ENCODE measurements at regions not wholly inside any gene's neighbourhood (a gene's known extent, or its start where the extent isn't known, plus 50 kb on each side); places are given as distances from the start of the nearest gene placed in this dataset.
"Not testable (repeated sequence)": the region's sequence is repeated elsewhere in the genome, so short reads cannot be mapped to it uniquely, and the experiment has no call there.

DNA sequence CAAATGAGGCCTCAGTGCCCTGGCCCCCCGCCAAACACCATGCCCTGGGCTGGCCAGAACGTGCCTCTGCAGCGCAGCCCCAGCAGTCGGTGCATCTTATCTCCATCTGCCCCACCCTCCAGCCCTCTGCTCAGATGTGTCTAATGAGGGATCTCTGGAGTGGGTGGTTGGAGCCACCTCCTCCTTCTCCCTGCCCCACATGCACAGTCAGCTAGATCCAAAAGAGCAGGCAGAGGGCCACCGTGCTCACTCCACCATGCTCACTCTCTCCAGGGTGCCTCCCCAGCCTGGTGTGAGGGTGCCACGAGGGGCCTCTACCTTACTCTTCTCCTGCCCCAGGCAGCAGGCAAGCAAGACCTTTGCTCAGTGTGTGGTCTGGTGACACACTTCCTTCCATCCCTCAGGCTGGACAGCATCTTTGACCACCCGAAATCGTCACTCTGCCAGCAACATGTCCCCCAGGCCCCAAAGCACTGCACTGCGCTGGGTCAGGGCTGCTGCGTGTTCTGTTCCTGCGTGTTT lies 266.1 kb upstream of the HDAC4 start:
- no peak for DNase-seq

DNA sequence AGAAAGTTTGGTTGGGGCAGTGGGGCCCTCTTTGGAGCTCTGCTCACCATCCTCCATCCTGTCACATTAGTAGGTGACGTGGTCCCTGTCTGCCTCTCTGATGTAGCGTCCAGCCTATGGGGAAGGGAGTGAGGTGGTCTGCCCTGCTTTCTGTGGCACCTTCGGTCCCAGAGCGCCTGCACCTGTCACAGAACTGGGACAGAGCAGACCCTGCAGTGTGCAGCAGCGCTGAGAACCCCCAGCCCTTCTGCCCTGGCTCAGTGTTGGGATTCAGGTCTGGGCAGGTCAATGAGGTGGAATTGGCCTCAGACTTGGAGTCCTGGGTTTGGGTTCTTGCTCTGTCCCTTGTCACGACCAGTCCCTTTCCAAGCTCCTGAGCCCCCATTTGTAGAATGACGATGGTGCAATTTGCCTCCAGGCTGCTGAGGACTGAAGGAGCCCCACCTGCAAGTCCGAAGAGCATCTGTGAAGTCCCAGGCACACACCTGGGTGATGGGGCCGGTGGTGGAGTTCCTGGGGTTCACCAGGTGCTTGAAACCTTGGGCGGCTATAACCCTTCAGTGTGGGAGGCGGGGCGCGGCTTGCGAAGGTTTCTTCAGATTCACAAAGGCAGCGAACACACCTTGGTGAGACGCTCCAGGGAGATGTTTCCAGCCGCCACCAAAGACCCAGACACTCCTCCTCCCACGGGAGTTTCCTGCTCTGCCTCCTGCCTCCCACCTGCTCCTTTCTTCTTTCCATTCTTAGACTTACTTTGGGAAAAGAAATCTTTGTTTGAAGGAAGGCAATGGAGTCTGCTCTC lies 265.4 kb upstream of the HDAC4 start:
- DNase-seq: no peak

GRCh38 chr2:239664216-239664810 lies 263.5 kb upstream of the HDAC4 start:
- no peak for DNase-seq

DNA sequence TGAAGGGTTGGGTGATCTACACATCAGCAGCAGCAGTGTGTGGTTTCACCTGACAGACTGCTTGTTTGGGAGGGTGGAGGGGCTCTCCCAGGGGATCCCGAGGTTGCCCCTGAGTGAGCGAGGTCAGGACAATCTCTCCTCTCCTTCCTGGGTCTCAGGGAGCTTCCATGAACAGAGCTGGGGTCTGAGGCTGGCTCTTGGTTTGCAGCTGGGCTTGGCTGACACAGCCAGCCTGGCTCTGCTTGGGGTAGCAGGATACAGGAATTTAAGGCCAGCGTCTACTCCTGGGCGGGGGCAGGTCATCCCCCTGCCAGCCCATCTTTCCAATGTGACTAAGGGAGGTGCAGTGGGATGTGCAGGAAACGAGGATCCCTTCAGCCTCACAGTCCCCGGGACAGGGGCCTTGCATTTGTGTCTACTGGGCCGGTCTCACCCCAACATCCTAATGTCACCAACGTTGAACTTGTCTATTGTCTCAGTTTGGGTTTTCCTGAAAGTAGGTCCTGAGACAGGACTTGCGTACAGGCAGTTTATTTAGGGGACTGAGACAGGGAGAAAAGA lies 262.6 kb upstream of the HDAC4 start:
- DNase-seq: no peak

DNA sequence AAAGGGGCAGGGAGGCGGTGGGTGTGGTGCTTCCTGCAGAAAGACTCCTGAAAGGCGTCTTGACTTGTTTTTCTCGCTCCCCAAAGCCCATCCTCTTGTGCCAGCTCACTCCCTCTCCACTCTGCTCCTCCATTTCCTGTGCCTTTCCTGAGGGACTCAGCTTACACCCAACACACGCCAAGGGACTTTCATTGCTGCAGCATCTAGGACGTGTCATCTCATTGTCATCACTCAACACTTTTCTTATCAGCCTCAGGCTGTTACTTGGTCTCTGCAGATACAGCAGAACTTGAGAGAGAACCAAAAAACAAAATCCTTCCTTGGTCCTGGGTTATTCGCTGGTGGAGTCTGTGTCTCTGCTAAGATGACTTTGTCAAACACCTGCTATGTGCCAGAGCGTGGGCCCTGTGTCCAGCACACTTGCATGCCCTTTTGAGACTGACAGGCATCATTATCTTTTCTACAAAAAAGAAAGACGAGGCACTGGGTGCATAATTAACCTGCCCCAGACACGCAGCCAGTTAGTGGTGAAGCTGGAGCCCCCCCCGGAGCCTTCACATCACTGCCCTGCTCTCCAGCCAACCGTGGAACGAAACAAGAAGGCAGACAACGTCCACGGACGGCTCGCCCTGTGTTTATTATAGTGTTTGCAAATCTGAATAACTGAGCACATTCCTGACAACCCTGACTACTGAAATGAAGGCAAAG lies 261.7 kb upstream of the HDAC4 start:
- no peak for DNase-seq

DNA sequence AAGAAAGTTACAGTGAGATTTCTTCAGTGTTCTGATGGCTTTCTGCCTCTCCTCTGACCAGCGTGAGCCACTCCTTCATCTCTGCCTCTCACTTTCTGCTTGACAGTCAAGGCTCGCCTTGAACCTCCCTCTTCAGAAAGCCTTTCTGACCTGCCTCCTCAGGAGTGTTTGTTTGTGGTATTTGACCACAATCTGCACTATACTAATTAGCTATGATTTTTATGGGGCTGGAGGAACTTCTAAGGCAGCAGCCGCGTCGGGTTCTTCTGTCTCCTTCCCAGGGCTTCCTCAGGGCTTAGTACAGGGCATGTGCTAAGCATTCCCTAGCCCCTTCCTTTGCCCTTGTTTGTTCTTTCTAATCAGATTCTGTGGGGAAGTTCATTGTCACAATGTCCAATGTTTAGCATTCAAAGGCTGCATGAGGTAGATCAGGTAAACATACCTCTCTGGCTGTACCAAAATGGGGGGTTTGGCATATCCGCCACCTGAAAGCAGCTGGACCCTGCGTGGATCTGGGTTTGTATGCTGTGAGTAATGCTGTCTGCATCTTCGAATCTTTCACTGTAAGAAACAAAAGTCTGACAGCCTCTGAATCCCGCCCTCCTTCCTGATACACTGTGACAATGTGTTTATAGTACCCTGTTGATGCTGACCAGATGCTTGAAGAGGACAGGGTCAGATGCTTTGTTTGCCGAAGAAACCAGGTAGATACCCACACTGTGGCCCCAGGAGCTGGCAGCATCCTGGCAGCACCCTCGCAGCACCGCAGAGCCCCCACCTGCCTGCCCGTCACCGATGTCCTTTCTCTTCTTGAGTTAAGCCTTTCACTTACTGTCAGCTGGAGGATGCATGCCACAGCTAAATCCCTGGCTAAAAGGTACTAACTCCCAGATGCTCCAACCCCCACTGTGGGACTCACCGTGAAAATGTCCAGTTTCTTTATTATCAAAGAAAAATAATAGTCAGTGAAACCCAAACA lies 260.8 kb upstream of the HDAC4 start:
- no peak for DNase-seq

DNA sequence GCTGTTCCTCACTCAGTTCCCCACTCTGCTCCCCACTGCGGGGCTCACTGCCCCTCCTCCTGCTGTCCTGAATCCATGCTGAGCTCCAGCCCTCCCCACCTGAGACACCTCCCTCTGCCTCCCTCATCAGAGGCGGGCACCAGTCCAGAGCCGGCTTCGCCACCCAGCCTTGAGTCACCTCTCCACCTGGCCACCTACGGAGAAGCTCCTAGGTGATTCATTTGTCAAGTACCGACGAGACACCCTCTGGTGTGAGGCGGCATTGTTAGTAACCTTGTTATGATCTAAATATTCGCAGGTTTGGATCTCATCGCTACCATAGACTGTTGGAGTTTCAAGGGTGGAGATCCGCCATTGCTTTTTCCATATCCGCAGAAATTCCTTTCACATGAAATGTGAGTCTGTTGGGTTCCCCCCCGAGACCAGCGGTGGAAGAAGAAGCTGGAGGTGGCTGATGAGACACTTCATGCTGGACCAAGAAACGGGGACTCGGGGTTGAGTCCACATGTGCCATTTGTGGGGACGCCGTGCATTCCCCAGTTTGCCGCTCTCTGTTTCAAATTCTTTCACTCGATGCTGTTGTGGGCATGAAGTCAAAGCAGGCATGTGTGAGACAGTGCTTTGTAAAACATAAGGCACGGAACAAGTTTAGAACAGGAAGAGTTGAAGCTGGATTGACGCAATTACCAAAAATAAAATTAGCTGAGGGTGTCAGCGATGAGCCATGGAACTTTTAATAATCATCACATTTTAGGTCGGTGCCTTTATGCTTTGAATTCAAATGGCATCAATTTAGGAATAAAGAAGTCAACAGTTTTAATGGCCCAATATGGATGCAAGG lies 259.8 kb upstream of the HDAC4 start:
- DNase-seq: no peak

DNA sequence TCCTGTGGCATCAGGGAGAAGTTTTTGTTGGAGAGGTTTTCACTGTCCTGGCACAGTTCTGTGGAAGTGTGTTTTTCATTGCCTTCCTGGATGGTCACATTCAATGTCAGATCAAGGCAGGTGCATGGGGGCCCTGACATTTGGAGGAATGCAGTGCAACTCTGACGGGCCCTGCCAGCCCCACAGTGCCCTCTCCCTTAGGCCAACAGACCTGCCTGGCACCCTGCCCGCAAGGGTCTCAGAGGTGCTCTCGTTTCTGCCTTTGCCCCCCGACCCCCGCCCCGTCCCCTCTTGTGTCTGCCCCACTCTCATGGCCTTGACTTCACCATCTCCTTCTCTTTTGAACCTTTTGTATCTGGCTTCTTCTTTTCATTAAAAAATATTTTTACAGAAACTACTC lies 257.2 kb upstream of the HDAC4 start:
- no peak for DNase-seq

GRCh38 chr2:239657236-239657635 lies 256.4 kb upstream of the HDAC4 start:
- no peak for DNase-seq

- no peak for DNase-seq
These were observed 253.4 kb upstream of the HDAC4 start for GRCh38 chr2:239654266-239654665.

- DNase-seq: no peak
These were observed 251.0 kb upstream of the HDAC4 start for GRCh38 chr2:239651859-239652258.

DNA sequence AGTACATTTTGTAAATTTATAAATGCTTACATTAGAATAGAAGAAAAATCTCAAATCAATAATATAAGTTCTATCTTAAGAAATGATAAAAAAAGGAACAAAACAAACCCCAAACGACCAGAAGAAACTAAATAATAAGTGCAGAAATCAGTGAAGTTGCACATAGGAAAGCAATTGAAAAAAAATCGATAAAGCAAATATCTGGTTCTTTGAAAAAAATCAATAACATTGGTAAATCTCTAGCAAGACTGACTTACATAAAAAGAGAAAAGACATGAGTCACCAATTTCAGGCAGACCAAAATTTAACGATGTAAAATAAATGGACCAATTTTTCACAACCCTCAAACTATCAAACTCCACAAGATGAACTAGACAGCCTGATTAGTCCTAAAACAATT lies 249.9 kb upstream of the HDAC4 start:
- no peak for DNase-seq

DNA sequence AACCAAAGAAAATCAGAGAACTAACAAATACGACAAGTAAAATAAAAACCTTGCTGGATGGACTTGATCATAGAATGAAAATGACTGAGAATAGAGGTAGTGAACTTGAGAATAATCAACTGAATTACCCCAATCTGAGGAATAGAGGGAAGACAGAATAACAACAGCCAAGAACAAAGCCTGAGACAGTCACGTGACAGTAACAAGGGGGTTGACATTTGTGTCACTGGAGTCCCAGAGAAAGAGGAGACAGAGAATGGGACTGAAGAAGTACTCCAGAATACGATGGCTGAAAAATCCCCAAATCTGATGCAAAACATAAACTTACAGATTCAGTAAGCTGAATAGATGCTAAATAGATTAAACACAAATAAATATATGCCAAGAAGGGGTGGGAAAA lies 248.5 kb upstream of the HDAC4 start:
- no peak for DNase-seq

GRCh38 chr2:239648607-239649006 lies 247.8 kb upstream of the HDAC4 start:
- no peak for DNase-seq

DNA sequence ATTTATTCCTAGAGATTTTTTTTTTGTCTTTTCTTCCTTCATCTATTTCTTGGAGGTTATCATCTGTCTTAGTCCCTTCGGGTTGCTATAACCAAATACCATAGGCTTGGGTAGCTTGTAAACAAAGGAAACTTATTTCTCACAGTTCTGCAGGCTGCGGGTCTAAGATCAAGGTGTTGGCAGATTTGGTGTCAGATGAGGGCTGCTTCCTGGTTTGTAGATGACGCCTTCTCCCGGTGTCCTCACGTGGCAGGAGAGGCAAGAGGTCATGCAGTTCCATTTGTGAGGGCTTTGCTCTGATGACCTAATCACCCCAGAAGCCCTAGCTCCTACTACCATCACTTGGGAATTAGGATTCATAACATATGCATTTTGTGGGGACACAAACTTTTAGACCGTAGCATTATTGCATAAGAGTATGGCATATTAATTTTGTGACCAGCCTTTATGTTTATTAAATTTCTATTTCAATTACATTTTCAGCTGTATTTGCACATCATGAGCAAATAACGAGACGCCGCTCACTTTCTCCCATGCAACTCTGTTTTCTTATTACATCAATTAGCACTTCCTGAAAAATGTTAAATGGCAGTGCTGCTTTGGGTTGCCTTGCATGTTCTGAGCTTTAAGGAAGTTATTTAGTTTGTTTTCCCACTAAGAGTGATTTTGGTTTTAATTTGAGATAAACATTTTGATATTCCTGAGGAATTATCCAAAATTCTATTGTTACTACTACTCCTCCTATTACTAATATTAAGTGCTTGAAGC lies 246.4 kb upstream of the HDAC4 start:
- DNase-seq: no peak

GRCh38 chr2:239646184-239646583 lies 245.4 kb upstream of the HDAC4 start:
- no peak for DNase-seq

GRCh38 chr2:239644594-239644993 lies 243.8 kb upstream of the HDAC4 start:
- DNase-seq: not testable (repeated sequence)

DNA sequence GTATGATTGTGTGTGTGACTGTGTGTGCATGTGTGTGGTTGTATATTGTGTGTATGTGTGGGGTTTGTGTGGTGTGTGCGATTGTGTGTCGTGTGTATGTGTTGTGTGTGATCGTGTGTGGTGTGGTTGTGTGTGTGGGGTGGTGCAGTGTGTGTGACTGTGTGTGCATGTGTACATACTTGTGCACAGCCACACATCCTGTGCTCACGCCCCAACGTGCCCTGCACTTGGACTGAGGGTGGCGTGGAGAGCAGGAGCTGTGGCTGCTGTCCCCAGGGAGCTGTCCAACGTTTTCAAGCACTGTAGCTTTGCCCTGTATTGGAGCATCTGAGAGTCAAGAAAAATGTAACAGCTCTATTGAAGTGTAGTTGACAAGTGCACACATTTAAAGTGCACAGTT lies 243.2 kb upstream of the HDAC4 start:
- no peak for DNase-seq

- DNase-seq: no peak
These were observed 241.7 kb upstream of the HDAC4 start for GRCh38 chr2:239642406-239643004.

DNA sequence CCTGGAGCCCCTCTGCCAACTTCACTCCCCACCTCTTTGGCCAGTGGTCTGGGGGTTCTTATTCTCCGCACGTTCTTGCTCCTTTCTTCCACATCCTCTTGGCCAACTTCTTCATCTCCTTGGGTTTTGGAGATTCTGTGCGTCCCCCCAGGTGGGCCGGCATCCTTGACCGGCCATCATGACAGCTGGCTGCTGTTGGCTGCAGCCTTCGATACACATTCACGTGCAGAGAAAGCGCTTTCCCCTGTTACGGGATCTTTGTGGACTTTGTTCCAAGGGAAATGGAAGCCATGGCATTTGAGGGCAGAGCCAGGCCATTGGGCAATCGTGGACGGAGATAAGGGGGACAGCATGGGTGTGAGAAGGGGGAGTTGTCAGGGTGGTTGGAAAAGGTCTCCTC lies 241.1 kb upstream of the HDAC4 start:
- not testable (repeated sequence) for DNase-seq

Data from hippocampal formation (tissue), 2 donors.